Stomach (tissue), 4 donors: ENCODE measurements at regions not wholly inside any gene's neighbourhood (a gene's known extent, or its start where the extent isn't known, plus 50 kb on each side); places are given as distances from the start of the nearest gene placed in this dataset.

Source experiments
- CTCF ChIP-seq, 7 experiments: fragments of 450-650 bp in 4 of 7; fragments of 200-600 bp in 3 of 7; sonication (generic) in 3 of 7; IDR thresholded peaks; one replicate each; pipeline ENCODE4 v1.5.1; 2016 to 2019; ENCODE audit warnings: antibody characterized with exemption in 7 of 7, control low read depth in 2 of 7, mild to moderate bottlenecking in 1 of 7
- POLR2A ChIP-seq, 4 donors: fragments of 450-650 bp; IDR thresholded peaks; one replicate each; pipeline ENCODE4 v1.6.1; 2016; ENCODE audit warnings: antibody characterized with exemption in 4 of 4, control low read depth in 2 of 4, mild to moderate bottlenecking in 1 of 4, moderate library complexity in 1 of 4
- POLR2AphosphoS5 ChIP-seq, 3 donors: sonication (generic); formaldehyde crosslinking; IDR thresholded peaks; one replicate each; pipeline ENCODE4 v1.6.1; 2016; ENCODE audit warnings: antibody characterized with exemption in 3 of 3

- TF ChIP-seq CTCF (IDR thresholded peaks at IDR 0.05) (no peak), POLR2A (IDR thresholded peaks at IDR 0.05) (no peak), POLR2AphosphoS5 (IDR thresholded peaks at IDR 0.05) (no peak)
Measured at GRCh38 chr2:506866-507265, 170.3 kb downstream of the TMEM18 start.
